ENCODE measurements at regions not wholly inside any gene's neighbourhood (a gene's known extent, or its start where the extent isn't known, plus 50 kb on each side); places are given as distances from the start of the nearest gene placed in this dataset.
A peak's percentile ranks its signal among the peaks of the same experiment; 100 is the strongest.

DNA sequence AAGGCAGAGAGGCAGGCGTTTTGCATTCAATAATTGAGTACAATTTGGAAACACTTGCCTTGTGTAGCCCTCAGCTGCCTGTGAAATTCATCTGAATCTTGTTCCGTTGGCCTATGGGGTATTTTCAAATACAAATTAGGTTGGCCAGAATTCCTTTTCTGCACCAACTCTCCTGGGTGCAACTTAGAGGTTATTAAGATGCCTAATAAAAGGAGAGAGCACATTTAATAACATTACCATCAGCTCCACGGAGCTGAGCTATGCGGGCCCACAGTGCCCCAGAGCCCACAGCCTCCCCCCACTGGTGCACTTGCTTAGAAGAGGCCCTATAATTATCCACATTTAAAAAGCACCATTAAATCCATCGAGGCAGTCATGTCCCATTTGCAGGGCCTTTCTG lies 367.6 kb upstream of the CLINT1 start:
- WGBS, 2 donors, result 89 to 91% methylated on average over 5 of the region's 5 CpGs

DNA sequence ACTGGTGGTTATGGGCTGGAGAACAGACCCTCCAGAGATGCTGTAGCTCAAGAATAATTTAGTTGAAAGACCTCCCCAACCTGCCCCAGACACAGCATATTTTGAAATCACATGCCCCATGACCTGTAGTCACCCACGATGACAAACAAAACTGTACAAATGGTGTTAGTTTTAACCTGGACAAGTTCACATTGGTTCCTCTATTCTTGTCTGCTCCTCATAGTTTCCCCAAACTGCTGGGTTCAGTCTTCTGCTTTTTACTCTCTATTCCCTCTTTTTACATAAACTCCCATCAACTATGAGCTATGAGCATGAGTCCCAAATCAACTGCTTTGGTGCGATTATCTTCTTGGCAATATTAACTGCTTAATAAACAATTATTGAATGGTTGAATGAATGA lies 365.3 kb upstream of the CLINT1 start:
- peak in 1 of 2 donors; percentile 63 for ATAC-seq (ENCODE audit: low FRiP score in 2 of 2)

More for the DNA sequence above, 367.6 kb upstream of the CLINT1 start:
- Histone ChIP-seq H3K4me3 (no peak overlapping the region), H3K27me3 (no peaks in the 10 kb centered on the region), H3K4me1 (no peaks in the 10 kb centered on the region), H3K36me3 (no peaks in the 10 kb centered on the region), H3K9me3 (no peaks in the 10 kb centered on the region), H3K27ac (no peak overlapping the region)
- ATAC-seq (ENCODE audit: low FRiP score in 2 of 2) (no peak), DNase-seq (peak in 1 of 2 donors; percentile 4)
- TF ChIP-seq POLR2A (IDR thresholded peaks at IDR 0.05) (no peak), CTCF (IDR thresholded peaks at IDR 0.05) (no peak), POLR2AphosphoS5 (IDR thresholded peaks at IDR 0.05) (no peak), EP300 (IDR thresholded peaks at IDR 0.05) (no peak)

DNA sequence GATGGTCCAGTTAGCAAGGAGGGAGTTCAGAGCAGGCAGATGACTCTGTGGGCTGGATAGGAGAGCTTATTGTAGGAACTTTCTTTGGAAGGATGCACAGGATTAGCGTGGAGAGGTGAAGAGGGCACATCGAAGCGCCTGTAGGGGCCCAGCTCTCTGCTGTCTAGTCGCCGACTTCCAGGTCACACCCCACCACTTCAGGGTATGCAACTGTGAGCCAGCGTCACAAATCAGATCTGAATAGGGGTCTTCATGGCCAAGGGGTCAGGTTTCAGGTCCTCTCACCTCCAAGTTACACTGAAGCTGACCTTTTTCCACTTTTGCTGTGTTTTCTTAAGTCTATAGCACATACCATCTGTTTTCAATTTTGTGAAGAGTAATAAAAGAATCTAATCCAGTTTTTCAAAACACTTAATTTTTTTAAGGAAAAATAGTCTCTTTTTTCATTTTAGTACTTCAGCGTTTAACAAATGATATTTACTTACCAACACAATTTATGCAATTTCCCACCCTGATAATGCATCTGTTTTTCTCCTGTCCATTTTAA lies 364.2 kb upstream of the CLINT1 start:
- WGBS, 2 donors, result 69 to 71% methylated on average over 7 of the region's 7 CpGs
- no peak overlapping the region for H3K4me3 ChIP-seq
- H3K27ac ChIP-seq, result no peak overlapping the region
- no peaks in the 10 kb centered on the region for H3K4me1 ChIP-seq
- TF ChIP-seq POLR2A (IDR thresholded peaks at IDR 0.05) (no peak), POLR2AphosphoS5 (IDR thresholded peaks at IDR 0.05) (no peak), CTCF (IDR thresholded peaks at IDR 0.05) (no peak), EP300 (IDR thresholded peaks at IDR 0.05) (no peak)
- no peaks in the 10 kb centered on the region for H3K27me3 ChIP-seq
- no peaks in the 10 kb centered on the region for H3K9me3 ChIP-seq
- ATAC-seq (ENCODE audit: low FRiP score in 2 of 2) (no peak), DNase-seq (no peak)
- H3K36me3 ChIP-seq, result no peaks in the 10 kb centered on the region

More for the DNA sequence above, 365.3 kb upstream of the CLINT1 start:
- H3K4me3 ChIP-seq, result no peak overlapping the region
- no peaks in the 10 kb centered on the region for H3K27me3 ChIP-seq
- DNase-seq, result no peak
- H3K4me1 ChIP-seq, result no peaks in the 10 kb centered on the region
- peak overlapping the region in 1 of 4 donors; percentile 23 for H3K27ac ChIP-seq
- H3K36me3 ChIP-seq, result no peaks in the 10 kb centered on the region
- TF ChIP-seq EP300 (IDR thresholded peaks at IDR 0.05) (no peak), CTCF (IDR thresholded peaks at IDR 0.05) (no peak), POLR2A (IDR thresholded peaks at IDR 0.05) (no peak), POLR2AphosphoS5 (IDR thresholded peaks at IDR 0.05) (no peak)
- WGBS, 2 donors, result 70 to 74% methylated on average over 2 of the region's 2 CpGs
- H3K9me3 ChIP-seq, result no peaks in the 10 kb centered on the region

DNA sequence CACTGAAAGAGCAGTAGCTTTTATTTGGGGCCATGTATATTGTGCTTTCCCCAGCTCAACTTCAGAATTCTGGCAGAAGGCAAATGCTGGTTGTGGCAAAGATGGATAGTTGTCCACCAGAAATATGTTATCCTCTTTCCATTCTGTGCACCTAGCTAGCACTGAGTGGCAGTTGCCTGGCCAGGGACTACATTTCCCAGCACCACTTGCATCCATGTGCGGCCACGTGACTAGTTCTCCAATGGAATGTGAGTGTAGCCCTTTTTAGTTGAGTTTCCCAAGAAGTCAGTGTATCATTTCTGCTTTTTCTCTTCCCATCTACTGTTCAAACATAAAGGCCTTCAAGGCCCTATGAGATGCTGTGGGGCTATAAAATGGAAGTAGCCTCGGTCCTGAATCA lies 354.0 kb upstream of the CLINT1 start:
- no peak for TF ChIP-seq CTCF (IDR thresholded peaks at IDR 0.05)
- TF ChIP-seq POLR2AphosphoS5 (IDR thresholded peaks at IDR 0.05), result no peak
- TF ChIP-seq EP300 (IDR thresholded peaks at IDR 0.05), result no peak
- TF ChIP-seq POLR2A (IDR thresholded peaks at IDR 0.05), result no peak
- Histone ChIP-seq H3K9me3 (no peaks in the 10 kb centered on the region), H3K4me3 (no peak overlapping the region), H3K36me3 (no peaks in the 10 kb centered on the region), H3K27me3 (no peaks in the 10 kb centered on the region), H3K4me1 (no peaks in the 10 kb centered on the region), H3K27ac (no peak overlapping the region)
- no peak for ATAC-seq (ENCODE audit: low FRiP score in 2 of 2)
- no peak for DNase-seq
- WGBS, 2 donors, result 83 to 85% methylated on average over 3 of the region's 3 CpGs

- Histone ChIP-seq H3K9me3 (no peaks in the 10 kb centered on the region), H3K4me1 (no peaks in the 10 kb centered on the region), H3K4me3 (no peak overlapping the region), H3K27ac (no peak overlapping the region), H3K36me3 (no peaks in the 10 kb centered on the region), H3K27me3 (no peaks in the 10 kb centered on the region)
- no peak for TF ChIP-seq EP300 (IDR thresholded peaks at IDR 0.05)
- TF ChIP-seq POLR2A (IDR thresholded peaks at IDR 0.05), result no peak
- TF ChIP-seq POLR2AphosphoS5 (IDR thresholded peaks at IDR 0.05), result no peak
- no peak for TF ChIP-seq CTCF (IDR thresholded peaks at IDR 0.05)
- 70 to 72% methylated on average over 2 of the region's 2 CpGs for WGBS, 2 donors
- ATAC-seq (ENCODE audit: low FRiP score in 2 of 2) (no peak), DNase-seq (no peak)
Observed at GRCh38 chr5:158212237-158212636, 353.3 kb upstream of the CLINT1 start.
